ENCODE measurements at regions not wholly inside any gene's neighbourhood (a gene's known extent, or its start where the extent isn't known, plus 50 kb on each side); places are given as distances from the start of the nearest gene placed in this dataset.

DNA sequence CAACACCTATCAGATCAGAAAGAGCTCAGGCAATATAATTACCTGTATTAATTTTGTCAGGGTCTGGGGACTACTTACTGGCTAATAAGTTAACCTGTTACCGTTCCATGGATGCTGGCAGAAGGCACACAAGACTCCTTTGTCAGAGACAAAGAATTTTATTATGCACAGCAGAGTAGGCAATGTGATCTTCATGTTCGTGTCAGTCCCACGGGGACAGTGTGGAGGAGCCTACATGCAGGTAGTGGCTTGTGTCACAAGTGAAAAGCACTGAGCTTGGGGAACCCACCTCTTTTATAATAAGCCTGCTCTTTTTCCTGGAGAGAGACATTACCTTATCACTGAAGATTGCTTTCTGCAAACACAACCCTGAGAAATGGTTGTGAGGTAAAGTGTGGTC, 96.9 kb downstream of the CD164 start:
- no peak for ATAC-seq
- in situ Hi-C loops (cut with HindIII; ENCODE audit: low pct_unique_long_range_greater_than_20kb, low sequenced_read_pairs) (no loop called here), intact Hi-C loops (cut with micrococcal nuclease; ENCODE audit: unreplicated experiment) (no loop called here)
- DNase-seq (ENCODE audit: low read depth, low spot score), result no peak
- Histone ChIP-seq H3K9me3 (ENCODE audit: control insufficient read depth, insufficient read depth, low read depth, low read length) (no peaks in the 10 kb centered on the region), H3K36me3 (ENCODE audit: control insufficient read depth, insufficient read depth, low read length) (no peaks in the 10 kb centered on the region), H3K27ac (ENCODE audit: low read length) (no peak overlapping the region), H3K4me1 (ENCODE audit: control insufficient read depth, insufficient read depth, low read length) (no peaks in the 10 kb centered on the region), H3K27me3 (ENCODE audit: control insufficient read depth, insufficient read depth, low read length) (peaks cover 34% of the 10 kb centered on the region), H3K4me3 (ENCODE audit: low read depth in 2 of 2, low read length in 2 of 2) (no peak overlapping the region)
- POLR2A ChIA-PET, result no interaction called here
- BruUV-seq (replicated peaks), result no TSS peak
- TF ChIP-seq POLR2AphosphoS5 (IDR thresholded peaks at IDR 0.05; ENCODE audit: low read depth, low read length), result no peak
- TF ChIP-seq SIN3A (IDR thresholded peaks at IDR 0.05; ENCODE audit: borderline replicate concordance, insufficient read depth, low read depth, low read length), result no peak
- TF ChIP-seq TCF7L2 (IDR thresholded peaks at IDR 0.05; ENCODE audit: low read depth, low read length), result no peak
- no peak for TF ChIP-seq CTCF (IDR thresholded peaks at IDR 0.05)
- TF ChIP-seq REST (IDR thresholded peaks at IDR 0.05; ENCODE audit: insufficient read depth in 1 of 2, low read depth in 2 of 2, low read length in 1 of 2), result no peak
- CTCF ChIA-PET, result no interaction called here

- ATAC-seq (no peak), DNase-seq (ENCODE audit: low read depth, low spot score) (no peak)
- Histone ChIP-seq H3K4me1 (ENCODE audit: control insufficient read depth, insufficient read depth, low read length) (no peaks in the 10 kb centered on the region), H3K27me3 (ENCODE audit: control insufficient read depth, insufficient read depth, low read length) (peaks cover 36% of the 10 kb centered on the region), H3K36me3 (ENCODE audit: control insufficient read depth, insufficient read depth, low read length) (no peaks in the 10 kb centered on the region), H3K4me3 (ENCODE audit: low read depth in 2 of 2, low read length in 2 of 2) (no peak overlapping the region), H3K9me3 (ENCODE audit: control insufficient read depth, insufficient read depth, low read depth, low read length) (no peaks in the 10 kb centered on the region), H3K27ac (ENCODE audit: low read length) (no peak overlapping the region)
- POLR2A ChIA-PET, result no interaction called here
- in situ Hi-C loops (cut with HindIII; ENCODE audit: low pct_unique_long_range_greater_than_20kb, low sequenced_read_pairs), result no loop called here
- CTCF ChIA-PET, result no interaction called here
- intact Hi-C loops (cut with micrococcal nuclease; ENCODE audit: unreplicated experiment), result no loop called here
- no peak for TF ChIP-seq REST (IDR thresholded peaks at IDR 0.05; ENCODE audit: insufficient read depth in 1 of 2, low read depth in 2 of 2, low read length in 1 of 2)
- TF ChIP-seq CTCF (IDR thresholded peaks at IDR 0.05), result no peak
- no peak for TF ChIP-seq POLR2AphosphoS5 (IDR thresholded peaks at IDR 0.05; ENCODE audit: low read depth, low read length)
- no peak for TF ChIP-seq SIN3A (IDR thresholded peaks at IDR 0.05; ENCODE audit: borderline replicate concordance, insufficient read depth, low read depth, low read length)
- TF ChIP-seq TCF7L2 (IDR thresholded peaks at IDR 0.05; ENCODE audit: low read depth, low read length), result no peak
- no TSS peak for BruUV-seq (replicated peaks)
These were observed 97.6 kb downstream of the CD164 start for GRCh38 chr6:109284675-109285074.
